HEK293 (cell line): ENCODE measurements at regions not wholly inside any gene's neighbourhood (a gene's known extent, or its start where the extent isn't known, plus 50 kb on each side); places are given as distances from the start of the nearest gene placed in this dataset.

ENCODE experiments used
- ATF2 ChIP-seq: fragments of 450-650 bp; formaldehyde crosslinking; IDR thresholded peaks from 2 replicates; pipeline ENCODE4 v1.5.1; 2016; ENCODE audit warnings: missing biosample characterization, missing genetic modification characterization, low read depth
- BCL11B ChIP-seq: fragments of 450-650 bp; formaldehyde crosslinking; IDR thresholded peaks from 2 replicates; pipeline ENCODE4 v1.5.1; 2016; ENCODE audit warnings: low read depth, missing biosample characterization, missing genetic modification characterization
- BCL6B ChIP-seq: fragments of 450-650 bp; formaldehyde crosslinking; IDR thresholded peaks from 2 replicates; pipeline ENCODE4 v1.5.1; 2017; ENCODE audit warnings: missing biosample characterization, missing genetic modification characterization
- EGR2 ChIP-seq: fragments of 450-650 bp; formaldehyde crosslinking; IDR thresholded peaks from 2 replicates; pipeline ENCODE4 v1.5.1; 2016; ENCODE audit warnings: low read depth, missing biosample characterization, missing genetic modification characterization
- KLF1 ChIP-seq: fragments of 450-650 bp; formaldehyde crosslinking; IDR thresholded peaks from 2 replicates; pipeline ENCODE4 v1.5.1; 2016; ENCODE audit warnings: missing biosample characterization, missing genetic modification characterization
- KLF8 ChIP-seq: fragments of 450-650 bp; formaldehyde crosslinking; IDR thresholded peaks from 2 replicates; pipeline ENCODE4 v1.5.1; 2016; ENCODE audit warnings: missing biosample characterization, missing genetic modification characterization
- RBAK ChIP-seq: fragments of 450-650 bp; formaldehyde crosslinking; IDR thresholded peaks from 2 replicates; pipeline ENCODE4 v1.5.1; 2016; ENCODE audit warnings: missing biosample characterization, missing genetic modification characterization
- SCRT2 ChIP-seq: fragments of 450-650 bp; formaldehyde crosslinking; IDR thresholded peaks from 2 replicates; pipeline ENCODE4 v1.5.1; 2016; ENCODE audit warnings: missing biosample characterization, missing genetic modification characterization
- TRIM28 ChIP-seq: IDR thresholded peaks from 2 replicates; pipeline ENCODE4 v1.6.1; 2011; ENCODE audit warnings: low read length, control low read depth, borderline replicate concordance
- ZBTB21 ChIP-seq: fragments of 450-650 bp; formaldehyde crosslinking; IDR thresholded peaks from 2 replicates; pipeline ENCODE4 v1.5.1; 2017; ENCODE audit warnings: missing biosample characterization, missing genetic modification characterization
- ZFHX2 ChIP-seq: fragments of 450-650 bp; formaldehyde crosslinking; conservative IDR thresholded peaks from 2 replicates; pipeline ENCODE4 v1.5.1; 2016; ENCODE audit warnings: missing biosample characterization, missing genetic modification characterization
- ZFP3 ChIP-seq: fragments of 450-650 bp; formaldehyde crosslinking; IDR thresholded peaks from 2 replicates; pipeline ENCODE4 v1.5.1; 2016; ENCODE audit warnings: low read depth, missing biosample characterization, missing genetic modification characterization
- ZNF280D ChIP-seq: fragments of 450-650 bp; formaldehyde crosslinking; IDR thresholded peaks from 2 replicates; pipeline ENCODE4 v1.5.1; 2016; ENCODE audit warnings: missing biosample characterization, missing genetic modification characterization
- ZNF350 ChIP-seq: fragments of 450-650 bp; formaldehyde crosslinking; IDR thresholded peaks from 2 replicates; pipeline ENCODE4 v1.5.0; 2017; ENCODE audit warnings: missing biosample characterization, mild to moderate bottlenecking, missing genetic modification characterization
- ZNF366 ChIP-seq: fragments of 450-650 bp; formaldehyde crosslinking; conservative IDR thresholded peaks from 2 replicates; pipeline ENCODE4 v1.5.1; 2016; ENCODE audit warnings: missing biosample characterization, missing genetic modification characterization
- ZNF433 ChIP-seq: fragments of 450-650 bp; formaldehyde crosslinking; IDR thresholded peaks from 2 replicates; pipeline ENCODE4 v1.5.1; 2016; ENCODE audit warnings: missing biosample characterization, missing genetic modification characterization, low read depth
- ZNF548 ChIP-seq: fragments of 450-650 bp; formaldehyde crosslinking; IDR thresholded peaks from 2 replicates; pipeline ENCODE4 v1.5.1; 2016; ENCODE audit warnings: missing biosample characterization, missing genetic modification characterization
- ZNF623 ChIP-seq: fragments of 450-650 bp; formaldehyde crosslinking; IDR thresholded peaks from 2 replicates; pipeline ENCODE4 v1.5.1; 2016; ENCODE audit warnings: missing biosample characterization, missing genetic modification characterization
- ZNF626 ChIP-seq: fragments of 450-650 bp; sonication (Bioruptor Pico); formaldehyde crosslinking; IDR thresholded peaks from 2 replicates; pipeline ENCODE4 v1.5.1; 2018; ENCODE audit warnings: missing biosample characterization, missing genetic modification characterization, inconsistent platforms
- ZNF654 ChIP-seq: fragments of 450-650 bp; formaldehyde crosslinking; IDR thresholded peaks from 2 replicates; pipeline ENCODE4 v1.5.1; 2016; ENCODE audit warnings: low read depth, missing biosample characterization, missing genetic modification characterization
- ZNF658 ChIP-seq: fragments of 450-650 bp; formaldehyde crosslinking; IDR thresholded peaks from 2 replicates; pipeline ENCODE4; 2016; ENCODE audit warnings: missing biosample characterization, missing genetic modification characterization
- ZXDB ChIP-seq: fragments of 450-650 bp; formaldehyde crosslinking; IDR thresholded peaks from 2 replicates; pipeline ENCODE4 v1.5.1; 2016; ENCODE audit warnings: missing biosample characterization, missing genetic modification characterization
- TF ChIP-seq, protein P1 (sequence below): fragments of 450-650 bp; formaldehyde crosslinking; IDR thresholded peaks from 2 replicates; pipeline ENCODE4 v1.5.1; 2016; ENCODE audit warnings: missing biosample characterization, missing genetic modification characterization
- TF ChIP-seq, protein P2 (sequence below): fragments of 450-650 bp; formaldehyde crosslinking; IDR thresholded peaks from 2 replicates; pipeline ENCODE4 v1.5.1; 2016; ENCODE audit warnings: missing biosample characterization, missing genetic modification characterization, low read depth
- TF ChIP-seq, protein P3 (sequence below): fragments of 450-650 bp; formaldehyde crosslinking; IDR thresholded peaks from 2 replicates; pipeline ENCODE4 v1.5.0; 2017; ENCODE audit warnings: missing biosample characterization, missing genetic modification characterization, borderline replicate concordance
- TF ChIP-seq, protein P4 (sequence below): fragments of 450-650 bp; formaldehyde crosslinking; IDR thresholded peaks from 2 replicates; pipeline ENCODE4 v1.5.1; 2017; ENCODE audit warnings: missing biosample characterization, missing genetic modification characterization

DNA sequence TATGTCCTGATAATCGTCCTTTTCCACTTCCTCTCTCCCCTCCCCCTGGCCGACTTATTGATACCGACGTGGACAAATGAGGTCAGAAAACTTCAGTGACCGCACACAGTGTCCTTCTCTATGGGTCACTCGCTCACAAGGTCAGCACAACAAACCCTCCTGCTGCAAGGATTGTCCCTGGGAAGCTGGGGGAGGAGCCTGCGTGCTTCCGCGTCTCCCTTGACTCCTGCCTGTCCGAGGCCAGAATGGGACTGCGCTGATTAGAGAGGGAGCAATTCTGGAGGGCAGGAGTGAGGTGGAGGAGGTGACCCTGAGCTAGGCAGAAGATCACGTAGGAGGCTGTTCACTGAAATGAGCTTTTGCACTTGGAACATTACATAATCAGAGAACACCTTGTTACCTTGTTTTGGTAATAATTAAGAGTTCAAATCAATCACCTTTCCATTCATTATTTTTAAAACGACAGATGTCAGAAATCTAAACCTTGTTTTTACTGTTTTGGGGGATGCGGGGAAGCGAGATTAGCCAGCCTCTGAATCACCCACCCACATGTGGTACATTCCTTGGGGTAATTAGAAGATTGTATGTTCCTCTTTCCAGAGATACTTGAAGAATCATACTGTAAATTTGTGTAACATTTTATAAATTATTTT, 70.6 kb downstream of the CTAGE1 start (continued):
- peak; percentile 69 for TF ChIP-seq EGR2 (tag by site-specific recombination)
- no peak for TF ChIP-seq ZNF433
- TF ChIP-seq ZNF658 (tag by site-specific recombination), result no peak
- TF ChIP-seq, protein P1, sequence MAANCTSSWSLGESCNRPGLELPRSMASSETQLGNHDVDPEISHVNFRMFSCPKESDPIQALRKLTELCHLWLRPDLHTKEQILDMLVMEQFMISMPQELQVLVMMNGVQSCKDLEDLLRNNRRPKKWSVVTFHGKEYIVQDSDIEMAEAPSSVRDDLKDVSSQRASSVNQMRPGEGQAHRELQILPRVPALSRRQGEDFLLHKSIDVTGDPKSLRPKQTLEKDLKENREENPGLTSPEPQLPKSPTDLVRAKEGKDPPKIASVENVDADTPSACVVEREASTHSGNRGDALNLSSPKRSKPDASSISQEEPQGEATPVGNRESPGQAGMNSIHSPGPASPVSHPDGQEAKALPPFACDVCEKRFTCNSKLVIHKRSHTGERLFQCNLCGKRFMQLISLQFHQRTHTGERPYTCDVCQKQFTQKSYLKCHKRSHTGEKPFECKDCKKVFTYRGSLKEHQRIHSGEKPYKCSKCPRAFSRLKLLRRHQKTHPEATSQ (tag by site-specific recombination), result no peak
- TF ChIP-seq ZXDB, result no peak; the same call in 1 of the 2 replicates
- TF ChIP-seq RBAK (tag by site-specific recombination), result no peak
- peak; percentile 48; the same call in 1 of the 2 replicates for TF ChIP-seq ZNF366 (tag by site-specific recombination)
- TF ChIP-seq ZBTB21 (tag by site-specific recombination), result no peak
- TF ChIP-seq BCL11B (tag by site-specific recombination), result no peak
- TF ChIP-seq, protein P2, sequence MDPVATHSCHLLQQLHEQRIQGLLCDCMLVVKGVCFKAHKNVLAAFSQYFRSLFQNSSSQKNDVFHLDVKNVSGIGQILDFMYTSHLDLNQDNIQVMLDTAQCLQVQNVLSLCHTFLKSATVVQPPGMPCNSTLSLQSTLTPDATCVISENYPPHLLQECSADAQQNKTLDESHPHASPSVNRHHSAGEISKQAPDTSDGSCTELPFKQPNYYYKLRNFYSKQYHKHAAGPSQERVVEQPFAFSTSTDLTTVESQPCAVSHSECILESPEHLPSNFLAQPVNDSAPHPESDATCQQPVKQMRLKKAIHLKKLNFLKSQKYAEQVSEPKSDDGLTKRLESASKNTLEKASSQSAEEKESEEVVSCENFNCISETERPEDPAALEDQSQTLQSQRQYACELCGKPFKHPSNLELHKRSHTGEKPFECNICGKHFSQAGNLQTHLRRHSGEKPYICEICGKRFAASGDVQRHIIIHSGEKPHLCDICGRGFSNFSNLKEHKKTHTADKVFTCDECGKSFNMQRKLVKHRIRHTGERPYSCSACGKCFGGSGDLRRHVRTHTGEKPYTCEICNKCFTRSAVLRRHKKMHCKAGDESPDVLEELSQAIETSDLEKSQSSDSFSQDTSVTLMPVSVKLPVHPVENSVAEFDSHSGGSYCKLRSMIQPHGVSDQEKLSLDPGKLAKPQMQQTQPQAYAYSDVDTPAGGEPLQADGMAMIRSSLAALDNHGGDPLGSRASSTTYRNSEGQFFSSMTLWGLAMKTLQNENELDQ (tag by site-specific recombination), result no peak
- TF ChIP-seq TRIM28, result peak; percentile 93
- TF ChIP-seq KLF8 (tag by site-specific recombination), result no peak
- TF ChIP-seq, protein P3, sequence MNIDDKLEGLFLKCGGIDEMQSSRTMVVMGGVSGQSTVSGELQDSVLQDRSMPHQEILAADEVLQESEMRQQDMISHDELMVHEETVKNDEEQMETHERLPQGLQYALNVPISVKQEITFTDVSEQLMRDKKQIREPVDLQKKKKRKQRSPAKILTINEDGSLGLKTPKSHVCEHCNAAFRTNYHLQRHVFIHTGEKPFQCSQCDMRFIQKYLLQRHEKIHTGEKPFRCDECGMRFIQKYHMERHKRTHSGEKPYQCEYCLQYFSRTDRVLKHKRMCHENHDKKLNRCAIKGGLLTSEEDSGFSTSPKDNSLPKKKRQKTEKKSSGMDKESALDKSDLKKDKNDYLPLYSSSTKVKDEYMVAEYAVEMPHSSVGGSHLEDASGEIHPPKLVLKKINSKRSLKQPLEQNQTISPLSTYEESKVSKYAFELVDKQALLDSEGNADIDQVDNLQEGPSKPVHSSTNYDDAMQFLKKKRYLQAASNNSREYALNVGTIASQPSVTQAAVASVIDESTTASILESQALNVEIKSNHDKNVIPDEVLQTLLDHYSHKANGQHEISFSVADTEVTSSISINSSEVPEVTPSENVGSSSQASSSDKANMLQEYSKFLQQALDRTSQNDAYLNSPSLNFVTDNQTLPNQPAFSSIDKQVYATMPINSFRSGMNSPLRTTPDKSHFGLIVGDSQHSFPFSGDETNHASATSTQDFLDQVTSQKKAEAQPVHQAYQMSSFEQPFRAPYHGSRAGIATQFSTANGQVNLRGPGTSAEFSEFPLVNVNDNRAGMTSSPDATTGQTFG (tag by site-specific recombination), result no peak
- TF ChIP-seq, protein P4, sequence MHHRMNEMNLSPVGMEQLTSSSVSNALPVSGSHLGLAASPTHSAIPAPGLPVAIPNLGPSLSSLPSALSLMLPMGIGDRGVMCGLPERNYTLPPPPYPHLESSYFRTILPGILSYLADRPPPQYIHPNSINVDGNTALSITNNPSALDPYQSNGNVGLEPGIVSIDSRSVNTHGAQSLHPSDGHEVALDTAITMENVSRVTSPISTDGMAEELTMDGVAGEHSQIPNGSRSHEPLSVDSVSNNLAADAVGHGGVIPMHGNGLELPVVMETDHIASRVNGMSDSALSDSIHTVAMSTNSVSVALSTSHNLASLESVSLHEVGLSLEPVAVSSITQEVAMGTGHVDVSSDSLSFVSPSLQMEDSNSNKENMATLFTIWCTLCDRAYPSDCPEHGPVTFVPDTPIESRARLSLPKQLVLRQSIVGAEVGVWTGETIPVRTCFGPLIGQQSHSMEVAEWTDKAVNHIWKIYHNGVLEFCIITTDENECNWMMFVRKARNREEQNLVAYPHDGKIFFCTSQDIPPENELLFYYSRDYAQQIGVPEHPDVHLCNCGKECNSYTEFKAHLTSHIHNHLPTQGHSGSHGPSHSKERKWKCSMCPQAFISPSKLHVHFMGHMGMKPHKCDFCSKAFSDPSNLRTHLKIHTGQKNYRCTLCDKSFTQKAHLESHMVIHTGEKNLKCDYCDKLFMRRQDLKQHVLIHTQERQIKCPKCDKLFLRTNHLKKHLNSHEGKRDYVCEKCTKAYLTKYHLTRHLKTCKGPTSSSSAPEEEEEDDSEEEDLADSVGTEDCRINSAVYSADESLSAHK (tag by site-specific recombination), result no peak
- TF ChIP-seq ZFHX2 (tag by site-specific recombination), result peak; percentile 82
- TF ChIP-seq ZNF654 (tag by site-specific recombination), result no peak
- no peak for TF ChIP-seq ATF2
- no peak for TF ChIP-seq BCL6B
- no peak for TF ChIP-seq ZNF626 (tag by site-specific recombination)
- no peak for TF ChIP-seq ZNF280D (tag by site-specific recombination)
- no peak for TF ChIP-seq ZNF623
- TF ChIP-seq ZFP3 (tag by site-specific recombination), result peak; percentile 86
- no peak for TF ChIP-seq ZNF350
- TF ChIP-seq SCRT2 (tag by site-specific recombination), result no peak
- no peak for TF ChIP-seq ZNF548 (tag by site-specific recombination)
- TF ChIP-seq KLF1, result no peak
